HL-60 (cell line): ENCODE measurements at regions not wholly inside any gene's neighbourhood (a gene's known extent, or its start where the extent isn't known, plus 50 kb on each side); places are given as distances from the start of the nearest gene placed in this dataset.

Experiments
- DNase-seq, 2 experiments: peaks; one replicate each; pipeline ENCODE4 v3.0.0-alpha.2; 2010 to 2020; ENCODE audit warnings: low read depth in 1 of 2, low spot score in 1 of 2
- H3K27ac ChIP-seq: fragments of 250-450 bp; sonication (Bioruptor Pico); replicated peaks from 2 replicates; pipeline ENCODE4 v1.5.1; 2020; ENCODE audit warnings: mild to moderate bottlenecking, moderate library complexity
- H3K27me3 ChIP-seq: fragments of 250-450 bp; sonication (Bioruptor Pico); 2 replicates; pipeline ENCODE4 v1.5.1; 2021; ENCODE audit warnings: mild to moderate bottlenecking, moderate library complexity; ENCODE audit not compliant: insufficient read depth, poor library complexity, severe bottlenecking
- H3K4me3 ChIP-seq: replicated peaks from 2 replicates; pipeline ENCODE4 v1.5.1; 2011; ENCODE audit warnings: mild to moderate bottlenecking, control low read depth, low read length; ENCODE audit not compliant: insufficient read depth
- GABPA ChIP-seq: IDR thresholded peaks from 2 replicates; pipeline ENCODE4 v1.6.1; 2012; ENCODE audit warnings: low read depth
- POLR2AphosphoS5 ChIP-seq: IDR thresholded peaks from 2 replicates; pipeline ENCODE4 v1.6.1; 2012; ENCODE audit warnings: low read depth
- SPI1 ChIP-seq: IDR thresholded peaks from 2 replicates; pipeline ENCODE4 v1.6.1; 2012; ENCODE audit warnings: low read depth, mild to moderate bottlenecking, borderline replicate concordance
- TF ChIP-seq, protein P1 (sequence below): IDR thresholded peaks from one replicate; pipeline ENCODE4 v1.5.1; 2011; ENCODE audit warnings: low read length, control low read depth, inconsistent platforms; ENCODE audit not compliant: insufficient read depth
- TF ChIP-seq, protein P2 (sequence below): IDR thresholded peaks from 2 replicates; pipeline ENCODE4 v1.6.1; 2012; ENCODE audit warnings: low read depth; ENCODE audit not compliant: insufficient replicate concordance

DNA sequence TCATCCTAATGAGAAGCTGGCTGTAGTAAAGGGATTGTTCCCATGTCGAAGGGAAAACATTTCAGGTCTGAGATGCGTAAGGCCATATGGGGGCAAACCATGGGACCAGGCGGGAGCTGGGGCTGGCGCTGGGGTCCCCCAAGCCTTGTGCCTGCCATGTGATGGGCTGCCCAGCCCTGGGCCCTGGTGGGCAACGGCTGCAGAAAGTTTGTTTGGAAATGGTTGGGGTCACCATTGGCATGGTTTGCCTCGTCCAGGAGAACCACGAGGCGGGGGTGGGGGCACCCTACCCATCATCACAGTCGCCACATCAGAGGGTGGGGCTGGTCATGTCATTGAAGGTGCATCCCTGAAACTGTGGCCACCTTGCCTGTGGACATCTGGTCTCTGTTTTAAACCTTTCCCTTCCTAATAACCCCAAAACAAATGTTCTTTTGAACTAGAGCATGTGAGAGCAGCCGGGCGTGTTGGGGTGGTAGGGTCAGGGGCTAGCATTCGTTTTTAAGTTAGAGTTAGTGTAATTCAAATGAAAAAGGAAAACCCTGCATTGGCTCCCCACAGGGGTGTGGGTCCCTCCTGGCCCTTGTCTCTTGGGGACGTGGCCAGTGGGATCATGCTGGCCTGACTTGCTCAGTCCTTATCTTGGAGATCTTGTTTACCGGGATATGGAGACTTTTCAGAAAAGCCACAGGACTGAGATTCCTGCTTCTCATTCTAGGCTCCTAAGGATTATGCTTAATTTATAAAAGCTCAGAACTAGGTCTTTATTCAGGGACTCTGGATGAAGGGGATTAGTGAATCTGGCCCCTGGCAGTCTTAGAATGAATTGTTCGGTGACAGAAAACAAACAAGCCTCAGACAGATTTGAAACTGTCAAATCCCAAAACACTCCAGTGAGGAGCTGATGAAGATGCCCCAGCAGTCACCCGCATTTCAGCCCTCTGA lies 98.5 kb downstream of the CTTN start:
- no peak for DNase-seq
- Histone ChIP-seq H3K27me3 (no peaks in the 10 kb centered on the region), H3K27ac (no peak overlapping the region), H3K4me3 (no peak overlapping the region)
- TF ChIP-seq, protein P1, sequence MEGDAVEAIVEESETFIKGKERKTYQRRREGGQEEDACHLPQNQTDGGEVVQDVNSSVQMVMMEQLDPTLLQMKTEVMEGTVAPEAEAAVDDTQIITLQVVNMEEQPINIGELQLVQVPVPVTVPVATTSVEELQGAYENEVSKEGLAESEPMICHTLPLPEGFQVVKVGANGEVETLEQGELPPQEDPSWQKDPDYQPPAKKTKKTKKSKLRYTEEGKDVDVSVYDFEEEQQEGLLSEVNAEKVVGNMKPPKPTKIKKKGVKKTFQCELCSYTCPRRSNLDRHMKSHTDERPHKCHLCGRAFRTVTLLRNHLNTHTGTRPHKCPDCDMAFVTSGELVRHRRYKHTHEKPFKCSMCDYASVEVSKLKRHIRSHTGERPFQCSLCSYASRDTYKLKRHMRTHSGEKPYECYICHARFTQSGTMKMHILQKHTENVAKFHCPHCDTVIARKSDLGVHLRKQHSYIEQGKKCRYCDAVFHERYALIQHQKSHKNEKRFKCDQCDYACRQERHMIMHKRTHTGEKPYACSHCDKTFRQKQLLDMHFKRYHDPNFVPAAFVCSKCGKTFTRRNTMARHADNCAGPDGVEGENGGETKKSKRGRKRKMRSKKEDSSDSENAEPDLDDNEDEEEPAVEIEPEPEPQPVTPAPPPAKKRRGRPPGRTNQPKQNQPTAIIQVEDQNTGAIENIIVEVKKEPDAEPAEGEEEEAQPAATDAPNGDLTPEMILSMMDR = no peak
- TF ChIP-seq POLR2AphosphoS5 = no peak
- TF ChIP-seq SPI1 = no peak
- TF ChIP-seq GABPA = no peak
- TF ChIP-seq, protein P2, sequence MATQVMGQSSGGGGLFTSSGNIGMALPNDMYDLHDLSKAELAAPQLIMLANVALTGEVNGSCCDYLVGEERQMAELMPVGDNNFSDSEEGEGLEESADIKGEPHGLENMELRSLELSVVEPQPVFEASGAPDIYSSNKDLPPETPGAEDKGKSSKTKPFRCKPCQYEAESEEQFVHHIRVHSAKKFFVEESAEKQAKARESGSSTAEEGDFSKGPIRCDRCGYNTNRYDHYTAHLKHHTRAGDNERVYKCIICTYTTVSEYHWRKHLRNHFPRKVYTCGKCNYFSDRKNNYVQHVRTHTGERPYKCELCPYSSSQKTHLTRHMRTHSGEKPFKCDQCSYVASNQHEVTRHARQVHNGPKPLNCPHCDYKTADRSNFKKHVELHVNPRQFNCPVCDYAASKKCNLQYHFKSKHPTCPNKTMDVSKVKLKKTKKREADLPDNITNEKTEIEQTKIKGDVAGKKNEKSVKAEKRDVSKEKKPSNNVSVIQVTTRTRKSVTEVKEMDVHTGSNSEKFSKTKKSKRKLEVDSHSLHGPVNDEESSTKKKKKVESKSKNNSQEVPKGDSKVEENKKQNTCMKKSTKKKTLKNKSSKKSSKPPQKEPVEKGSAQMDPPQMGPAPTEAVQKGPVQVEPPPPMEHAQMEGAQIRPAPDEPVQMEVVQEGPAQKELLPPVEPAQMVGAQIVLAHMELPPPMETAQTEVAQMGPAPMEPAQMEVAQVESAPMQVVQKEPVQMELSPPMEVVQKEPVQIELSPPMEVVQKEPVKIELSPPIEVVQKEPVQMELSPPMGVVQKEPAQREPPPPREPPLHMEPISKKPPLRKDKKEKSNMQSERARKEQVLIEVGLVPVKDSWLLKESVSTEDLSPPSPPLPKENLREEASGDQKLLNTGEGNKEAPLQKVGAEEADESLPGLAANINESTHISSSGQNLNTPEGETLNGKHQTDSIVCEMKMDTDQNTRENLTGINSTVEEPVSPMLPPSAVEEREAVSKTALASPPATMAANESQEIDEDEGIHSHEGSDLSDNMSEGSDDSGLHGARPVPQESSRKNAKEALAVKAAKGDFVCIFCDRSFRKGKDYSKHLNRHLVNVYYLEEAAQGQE = no peak

DNA sequence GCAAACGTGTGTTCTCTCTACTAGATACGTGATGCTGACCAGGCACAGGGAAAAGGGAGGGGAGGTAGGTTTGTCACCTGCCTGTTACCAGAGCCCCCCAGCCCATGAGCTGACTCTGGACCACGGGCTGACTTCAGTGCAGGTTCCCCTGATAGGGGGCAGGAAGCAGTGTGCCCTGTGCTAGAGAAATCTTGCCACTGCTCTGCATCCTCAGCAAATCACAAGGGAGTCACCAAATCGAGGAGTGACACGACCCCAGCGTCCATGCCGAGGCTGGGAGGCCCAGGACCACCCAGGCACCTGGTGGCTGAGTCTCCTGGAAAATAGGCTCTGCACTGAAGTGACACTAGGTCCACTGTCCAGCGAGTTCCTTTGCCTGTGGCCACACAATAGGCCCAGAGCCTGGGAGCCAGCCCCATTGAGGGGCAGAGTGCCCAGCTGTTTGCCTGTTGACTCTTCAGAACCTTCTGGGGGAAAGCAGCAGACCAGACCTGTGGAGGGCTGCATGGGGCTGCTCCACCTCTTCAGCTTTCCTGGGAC lies 99.3 kb downstream of the CTTN start:
- Histone ChIP-seq H3K4me3 (no peak overlapping the region), H3K27ac (no peak overlapping the region), H3K27me3 (no peaks in the 10 kb centered on the region)
- TF ChIP-seq POLR2AphosphoS5 (no peak), SPI1 (no peak), GABPA (no peak)
- TF ChIP-seq, protein P1 = no peak
- TF ChIP-seq, protein P2 = no peak
- DNase-seq = no peak

DNA sequence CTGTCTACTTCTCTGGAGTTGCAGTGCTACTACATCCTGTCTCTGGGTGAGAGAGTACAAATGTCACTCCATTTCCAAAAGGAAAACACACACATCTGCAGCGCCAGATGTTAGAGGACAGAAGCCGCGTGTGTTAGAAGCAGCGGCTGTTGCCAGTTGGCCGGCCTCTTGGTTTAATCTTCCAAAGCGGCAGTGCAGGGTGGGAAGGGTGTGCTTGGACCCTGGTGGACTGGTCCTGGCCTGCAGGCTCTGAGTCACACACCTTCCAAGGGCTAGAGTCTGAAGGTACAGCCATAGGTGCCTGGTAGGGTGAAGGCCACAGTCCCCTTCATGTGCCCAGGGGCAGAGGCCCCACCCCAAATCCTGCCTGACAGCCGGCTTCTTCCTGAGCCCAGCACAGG lies 99.8 kb downstream of the CTTN start:
- TF ChIP-seq GABPA = no peak
- no peak for TF ChIP-seq SPI1
- TF ChIP-seq, protein P2 = no peak
- no peak for TF ChIP-seq POLR2AphosphoS5
- Histone ChIP-seq H3K4me3 (no peak overlapping the region), H3K27me3 (no peaks in the 10 kb centered on the region), H3K27ac (no peak overlapping the region)
- no peak for DNase-seq
